ENCODE measurements at regions not wholly inside any gene's neighbourhood (a gene's known extent, or its start where the extent isn't known, plus 50 kb on each side); places are given as distances from the start of the nearest gene placed in this dataset.

- no peaks in the 10 kb centered on the region for H3K4me1 ChIP-seq (ENCODE audit: control insufficient read depth in 1 of 2, insufficient read depth in 2 of 2, low read length in 2 of 2)
- ChIA-PET POLR2A (no interaction called here), RAD21 (ENCODE audit: low non-redundant PET in 1 of 2, low total read pairs in 2 of 2, uncharacterized antibody in 2 of 2, unreplicated experiment in 2 of 2) (no interaction called here), CTCF (no interaction called here)
- H2AFZ ChIP-seq (ENCODE audit: low read depth, low read length, poor library complexity, severe bottlenecking), result no peak overlapping the region
- DNase-seq (ENCODE audit: low read depth, low spot score) (no peak), ATAC-seq (no peak)
- H3K27ac ChIP-seq (ENCODE audit: low read depth, low read length), result no peak overlapping the region
- intact Hi-C loops (cut with micrococcal nuclease), result no loop called here
- no TSS peak for BruUV-seq (replicated peaks)
- no peak overlapping the region for H3K9ac ChIP-seq (ENCODE audit: low read length)
- H3K36me3 ChIP-seq (ENCODE audit: control insufficient read depth in 1 of 2, insufficient read depth in 2 of 2, low read length in 2 of 2), result no peaks in the 10 kb centered on the region
- H3K4me3 ChIP-seq (replicated peaks in 1 of 2; ENCODE audit: low read depth in 1 of 2, low read length in 2 of 2), result no peak overlapping the region
- no peak for TF ChIP-seq MAX (IDR thresholded peaks at IDR 0.05)
- no peak for TF ChIP-seq ZNF274 (IDR thresholded peaks at IDR 0.05; ENCODE audit: low read depth, low read length)
- TF ChIP-seq REST (IDR thresholded peaks at IDR 0.05; ENCODE audit: low read depth), result no peak
- TF ChIP-seq TCF7L2 (IDR thresholded peaks at IDR 0.05; ENCODE audit: borderline replicate concordance, extremely low read depth, insufficient read depth, insufficient read length), result no peak
- no peak for TF ChIP-seq CEBPB (IDR thresholded peaks at IDR 0.05; ENCODE audit: low read depth)
- TF ChIP-seq FOSL1 (IDR thresholded peaks at IDR 0.05; ENCODE audit: low read depth), result no peak
- TF ChIP-seq EZH2 (IDR thresholded peaks at IDR 0.05), result no peak
- TF ChIP-seq SRF (IDR thresholded peaks at IDR 0.05; ENCODE audit: low read depth), result no peak
- TF ChIP-seq EGR1 (IDR thresholded peaks at IDR 0.05; ENCODE audit: low read depth), result no peak
- TF ChIP-seq EZH2phosphoT487 (IDR thresholded peaks at IDR 0.05; ENCODE audit: borderline replicate concordance), result no peak
- TF ChIP-seq SIN3A (IDR thresholded peaks at IDR 0.05; ENCODE audit: low read depth), result no peak
- TF ChIP-seq YY1 (IDR thresholded peaks at IDR 0.05; ENCODE audit: extremely low read depth, insufficient replicate concordance, low read depth, low read length), result no peak
- TF ChIP-seq ATF3 (IDR thresholded peaks at IDR 0.05), result no peak
- no peak for TF ChIP-seq POLR2A (IDR thresholded peaks at IDR 0.05; ENCODE audit: borderline replicate concordance, extremely low read depth, insufficient read depth, insufficient read length)
- TF ChIP-seq, protein P1, sequence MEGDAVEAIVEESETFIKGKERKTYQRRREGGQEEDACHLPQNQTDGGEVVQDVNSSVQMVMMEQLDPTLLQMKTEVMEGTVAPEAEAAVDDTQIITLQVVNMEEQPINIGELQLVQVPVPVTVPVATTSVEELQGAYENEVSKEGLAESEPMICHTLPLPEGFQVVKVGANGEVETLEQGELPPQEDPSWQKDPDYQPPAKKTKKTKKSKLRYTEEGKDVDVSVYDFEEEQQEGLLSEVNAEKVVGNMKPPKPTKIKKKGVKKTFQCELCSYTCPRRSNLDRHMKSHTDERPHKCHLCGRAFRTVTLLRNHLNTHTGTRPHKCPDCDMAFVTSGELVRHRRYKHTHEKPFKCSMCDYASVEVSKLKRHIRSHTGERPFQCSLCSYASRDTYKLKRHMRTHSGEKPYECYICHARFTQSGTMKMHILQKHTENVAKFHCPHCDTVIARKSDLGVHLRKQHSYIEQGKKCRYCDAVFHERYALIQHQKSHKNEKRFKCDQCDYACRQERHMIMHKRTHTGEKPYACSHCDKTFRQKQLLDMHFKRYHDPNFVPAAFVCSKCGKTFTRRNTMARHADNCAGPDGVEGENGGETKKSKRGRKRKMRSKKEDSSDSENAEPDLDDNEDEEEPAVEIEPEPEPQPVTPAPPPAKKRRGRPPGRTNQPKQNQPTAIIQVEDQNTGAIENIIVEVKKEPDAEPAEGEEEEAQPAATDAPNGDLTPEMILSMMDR (IDR thresholded peaks at IDR 0.05 in 2 of 3, conservative IDR thresholded peaks at IDR 0.05 in 1 of 3; ENCODE audit: borderline replicate concordance in 1 of 3, insufficient read depth in 1 of 3, low read depth in 2 of 3, low read length in 2 of 3), result no peak
- TF ChIP-seq ZBTB33 (IDR thresholded peaks at IDR 0.05; ENCODE audit: extremely low read depth, insufficient replicate concordance, low read length), result no peak
- TF ChIP-seq RAD21 (IDR thresholded peaks at IDR 0.05; ENCODE audit: low read depth), result no peak
- no peak for TF ChIP-seq ELF1 (IDR thresholded peaks at IDR 0.05; ENCODE audit: borderline replicate concordance, low read depth)
- H3K9me2 ChIP-seq (ENCODE audit: insufficient read depth), result no peaks in the 10 kb centered on the region
- no peaks in the 10 kb centered on the region for H3K79me2 ChIP-seq (ENCODE audit: insufficient read depth, low read length)
- H4K20me1 ChIP-seq (ENCODE audit: insufficient read depth), result no peaks in the 10 kb centered on the region
- H3K4me2 ChIP-seq (ENCODE audit: low read length), result no peak overlapping the region
- H3K27me3 ChIP-seq (ENCODE audit: insufficient read depth, low read length), result no peaks in the 10 kb centered on the region
- no peaks in the 10 kb centered on the region for H3K9me3 ChIP-seq (ENCODE audit: control insufficient read depth in 1 of 2, insufficient read depth in 1 of 2, low read depth in 1 of 2, low read length in 2 of 2)
Measured at GRCh38 chr3:168976969-168977368, 686.5 kb downstream of the MECOM start.
